RPMI8226 (cell line): ENCODE measurements at regions not wholly inside any gene's neighbourhood (a gene's known extent, or its start where the extent isn't known, plus 50 kb on each side); places are given as distances from the start of the nearest gene placed in this dataset.
"Not testable (repeated sequence)": the region's sequence is repeated elsewhere in the genome, so short reads cannot be mapped to it uniquely, and the experiment has no call there.

ENCODE experiments used
- DNase-seq: peaks from one replicate; pipeline ENCODE4 v3.0.0-alpha.2; 2015

DNA sequence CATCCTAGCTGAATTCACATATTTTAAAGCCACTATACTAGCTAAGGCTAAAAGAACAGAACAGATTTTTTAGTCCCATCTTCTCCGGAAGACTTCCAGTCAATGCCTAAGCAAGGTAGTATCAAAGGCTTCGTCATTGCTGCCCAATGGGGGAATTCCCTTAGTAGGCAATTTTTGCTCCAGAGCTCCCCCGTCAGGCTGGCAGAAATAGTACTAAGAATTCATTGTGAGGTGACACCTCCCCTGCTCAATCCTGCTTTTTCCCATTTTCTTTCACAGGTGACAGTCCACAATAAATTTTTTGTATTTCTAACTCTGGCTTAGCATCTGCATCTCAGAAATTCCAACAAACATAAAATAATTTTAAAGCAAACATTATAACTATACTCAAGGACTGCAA is 52.8 kb upstream of the SRSF6 start:
- peak; percentile 7 for DNase-seq

DNA sequence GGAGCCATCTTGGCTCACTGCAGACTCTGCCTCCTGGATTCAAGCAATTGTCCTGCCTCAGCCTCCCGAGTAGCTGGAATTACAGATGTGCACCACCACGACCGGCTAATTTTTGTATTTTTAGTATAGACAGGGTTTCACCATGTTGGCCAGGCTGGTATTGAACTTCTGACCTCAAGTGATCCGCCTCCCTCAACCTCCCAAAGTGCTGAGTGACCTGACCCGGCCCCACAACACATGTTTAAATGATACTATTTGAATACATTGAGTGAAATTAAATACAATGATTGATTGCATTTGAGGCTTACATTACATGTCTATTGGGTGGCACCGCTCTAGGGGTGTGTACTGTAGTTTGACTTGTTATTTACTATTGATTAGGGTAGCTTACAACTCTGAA is 56.8 kb upstream of the SRSF6 start:
- DNase-seq, result not testable (repeated sequence)

DNA sequence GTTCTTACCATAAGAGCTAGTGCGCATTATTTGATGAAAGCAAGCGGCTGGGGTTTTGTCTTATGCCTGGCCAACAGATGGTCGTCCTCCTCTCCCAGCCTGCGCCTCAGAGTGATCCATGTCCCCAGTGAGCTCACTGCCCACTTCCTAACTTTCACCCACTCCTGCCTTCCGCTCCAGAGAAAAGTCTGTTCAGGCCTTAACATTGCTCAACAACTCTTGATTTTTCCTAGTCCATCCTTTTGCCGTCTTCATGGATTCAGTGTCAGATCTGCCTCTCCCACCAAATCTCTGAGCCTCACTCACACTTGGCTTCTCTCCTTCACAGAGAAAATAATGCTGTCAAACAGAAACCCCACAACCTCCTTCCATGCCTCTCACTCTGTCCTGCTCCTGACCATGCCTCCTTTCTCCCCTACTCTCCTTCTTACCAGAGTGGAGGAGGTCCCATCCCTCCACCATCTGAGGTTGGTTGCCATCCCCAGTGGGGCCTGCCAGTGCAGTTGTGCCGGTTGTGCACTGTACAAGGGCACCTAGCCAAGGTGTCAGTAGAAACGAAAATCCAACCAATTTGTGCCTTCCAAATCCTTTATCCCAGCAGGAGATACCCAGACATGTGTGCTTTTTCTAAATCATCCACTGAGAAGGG is 58.9 kb upstream of the SRSF6 start:
- no peak for DNase-seq

DNA sequence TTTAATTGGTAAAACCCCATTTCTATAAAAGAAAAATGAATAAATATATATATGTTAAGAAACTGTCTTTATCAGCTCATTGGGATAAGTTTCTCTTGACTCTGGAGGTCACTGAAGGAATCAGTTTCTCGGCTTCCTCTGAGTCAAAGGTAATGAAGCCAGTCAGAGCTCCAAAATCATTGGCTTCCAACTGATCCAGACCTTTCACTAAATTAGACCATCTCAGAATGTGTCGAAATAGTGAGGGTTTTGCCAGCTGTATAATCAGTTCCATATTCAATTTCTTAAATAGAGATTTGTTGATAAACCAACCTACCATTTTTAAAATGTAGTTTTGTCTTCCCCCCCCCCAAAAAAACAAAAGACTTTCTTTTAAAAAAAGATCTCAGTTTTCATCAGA is 60.5 kb upstream of the SRSF6 start:
- no peak for DNase-seq

DNA sequence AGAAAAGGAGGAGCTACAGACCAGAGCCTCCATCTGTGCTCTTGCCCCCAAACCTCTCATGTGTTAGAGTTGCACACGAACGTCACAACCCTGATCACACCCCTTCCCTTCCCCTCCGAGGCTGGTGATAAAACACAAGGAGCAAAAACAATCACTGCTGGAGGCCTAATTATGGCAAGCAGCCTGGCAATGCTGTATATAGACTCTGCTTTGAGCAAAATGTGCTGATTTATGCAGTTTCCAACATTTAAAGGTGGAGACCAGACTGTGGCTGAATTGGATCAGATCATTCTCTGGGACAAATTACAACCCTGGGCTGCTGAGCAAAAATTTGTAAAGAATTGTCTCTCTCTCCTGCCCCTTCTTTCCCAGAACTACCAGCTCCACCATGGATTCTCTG is 64.6 kb upstream of the SRSF6 start:
- no peak for DNase-seq

DNA sequence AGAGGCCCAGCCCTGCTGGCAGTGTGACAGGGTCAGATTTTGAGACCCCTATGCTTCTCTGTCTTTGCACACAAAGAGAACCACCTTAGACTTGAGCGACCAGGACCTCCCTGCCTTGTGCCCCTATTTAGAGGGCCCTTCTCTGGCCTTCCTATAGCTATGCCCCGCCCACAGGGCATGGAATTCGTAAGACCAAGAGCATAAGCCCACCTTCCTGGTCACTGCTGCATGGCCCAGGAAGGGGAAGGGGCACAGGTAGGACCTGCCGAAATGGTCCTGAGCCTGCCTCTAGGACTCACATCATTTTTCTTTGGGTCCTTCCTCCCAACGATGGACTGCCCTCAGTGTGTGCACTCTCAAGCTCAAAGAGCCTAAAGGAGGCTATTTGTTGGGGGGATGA is 65.1 kb upstream of the SRSF6 start:
- no peak for DNase-seq

DNA sequence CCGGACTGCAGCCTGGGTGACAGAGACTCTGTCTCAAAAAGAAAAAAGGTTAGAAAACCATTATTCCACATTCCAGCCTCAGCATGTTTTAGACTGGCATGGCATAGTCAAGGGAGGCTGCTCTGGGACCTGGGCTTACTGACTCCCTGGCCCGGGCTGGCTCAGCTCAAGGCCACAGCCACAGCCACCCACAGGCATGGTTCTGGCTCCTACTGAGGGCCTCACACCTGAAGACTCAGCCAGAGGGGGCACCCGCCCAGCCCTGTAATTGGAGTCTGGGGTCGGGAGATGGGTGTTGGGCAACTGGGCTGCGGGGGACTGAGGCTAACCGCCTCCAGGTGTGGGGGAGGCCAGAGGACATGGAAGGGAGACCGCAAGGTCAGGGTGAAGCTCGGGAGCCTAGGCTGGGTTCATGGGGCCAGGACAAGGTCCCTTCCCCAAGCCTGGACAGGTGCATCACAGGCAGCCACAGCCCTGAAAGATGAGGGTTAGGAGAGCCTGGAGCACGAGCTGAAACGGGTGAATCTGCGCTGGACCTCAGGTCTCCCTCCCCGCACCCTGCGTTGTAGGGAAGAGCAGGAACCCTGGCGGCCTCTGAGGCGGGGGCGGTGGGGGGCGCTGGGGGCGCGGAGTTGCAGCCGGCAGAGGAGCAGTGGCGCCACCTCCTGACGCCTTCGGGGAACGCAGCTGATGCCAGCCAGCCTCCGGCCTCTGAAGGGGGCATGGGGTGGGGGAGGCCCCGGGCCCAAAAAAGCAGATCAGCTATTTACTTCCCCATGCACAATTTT is 67.7 kb upstream of the SRSF6 start:
- DNase-seq, result no peak

DNA sequence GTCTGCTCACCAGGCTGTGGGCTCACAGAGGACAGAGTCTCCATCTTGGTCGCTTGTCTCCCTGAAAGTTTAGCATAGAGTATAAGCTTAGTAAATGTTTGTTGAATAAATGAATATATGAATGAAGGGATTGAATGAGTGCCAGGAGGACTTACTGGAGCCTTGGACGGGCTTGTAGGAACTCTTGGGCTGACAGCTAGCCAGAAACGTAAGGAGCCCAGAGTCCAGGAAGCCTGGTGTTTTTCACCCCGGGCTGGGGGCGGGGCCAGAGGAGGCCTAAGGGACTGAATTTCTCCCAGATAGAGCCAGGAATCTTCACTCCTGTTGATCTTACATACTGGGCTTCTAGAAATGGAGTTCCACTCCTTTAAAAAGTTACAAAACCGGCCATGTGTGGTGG is 68.5 kb upstream of the SRSF6 start:
- DNase-seq, result no peak

DNA sequence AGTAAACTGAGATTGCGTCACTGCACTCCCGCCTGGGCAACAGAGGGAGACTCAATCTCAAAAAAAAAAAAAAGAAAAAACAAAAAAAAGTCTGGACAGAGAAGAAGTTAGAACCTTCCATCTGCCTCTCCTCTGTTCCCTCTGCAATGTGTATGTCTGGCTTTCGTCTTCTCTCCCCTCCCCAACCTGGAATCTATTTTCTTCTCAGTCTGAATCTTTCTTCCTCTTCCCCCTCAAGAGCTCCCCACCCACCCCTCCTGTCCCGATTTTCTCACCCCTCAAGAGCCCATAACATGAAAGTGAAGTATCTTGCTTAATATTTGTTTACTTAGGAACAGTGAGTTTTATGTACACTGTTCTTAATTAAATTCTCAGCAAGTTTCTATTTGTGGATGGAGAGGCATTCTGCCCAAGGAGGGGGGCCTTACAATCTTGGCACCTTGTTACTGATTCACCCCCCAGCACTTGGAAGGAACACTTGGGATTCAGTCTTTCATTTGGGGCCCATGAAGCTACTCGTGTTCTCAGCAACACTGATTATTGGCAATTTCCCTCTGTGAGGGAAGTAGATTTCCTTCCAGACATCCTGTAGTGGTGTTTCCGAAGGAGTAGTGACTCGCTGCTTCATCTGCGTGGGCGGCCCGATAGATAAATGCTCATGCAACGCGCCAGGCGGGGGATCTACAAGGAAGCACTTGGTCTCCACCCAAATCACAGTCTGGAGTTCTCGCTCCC is 69.3 kb upstream of the SRSF6 start:
- no peak for DNase-seq

DNA sequence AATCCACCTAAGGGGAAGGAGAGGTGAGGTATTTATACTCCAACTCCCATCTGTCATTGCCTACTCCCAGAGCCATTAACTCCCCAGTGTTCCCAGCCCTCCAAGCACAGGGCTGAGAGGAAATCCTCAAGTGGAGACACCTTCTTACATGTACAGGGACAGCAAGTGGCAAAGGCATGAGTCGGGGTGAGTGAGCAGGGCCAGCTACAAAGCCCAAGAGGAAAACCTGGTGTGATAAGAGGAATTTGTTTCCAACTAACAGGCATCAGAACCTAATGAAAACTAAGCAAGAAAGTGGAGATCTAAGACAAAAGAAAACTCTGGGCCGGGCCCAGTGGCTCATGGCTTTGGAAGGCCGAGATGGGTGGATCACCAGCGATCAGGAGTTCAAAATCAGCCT is 70.0 kb upstream of the SRSF6 start:
- no peak for DNase-seq

DNA sequence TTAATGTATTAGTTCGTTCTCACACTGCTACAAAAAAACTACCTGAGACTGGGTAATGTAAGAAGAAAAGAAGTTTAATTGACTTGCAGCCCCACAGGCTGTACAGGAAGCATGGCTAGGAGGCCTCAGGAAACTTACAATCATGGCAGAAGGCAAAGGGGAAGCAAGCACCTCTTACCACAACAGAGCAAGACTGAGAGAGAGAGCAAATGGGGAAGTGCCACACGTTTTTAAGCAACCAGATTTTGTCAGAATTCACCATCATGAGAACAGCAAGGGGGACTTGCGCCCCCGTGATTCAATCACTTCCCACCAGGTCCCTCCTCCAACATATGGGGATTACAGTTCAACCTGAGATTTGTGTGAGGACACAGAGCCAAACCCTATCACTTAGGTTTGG is 70.8 kb upstream of the SRSF6 start:
- DNase-seq, result no peak

DNA sequence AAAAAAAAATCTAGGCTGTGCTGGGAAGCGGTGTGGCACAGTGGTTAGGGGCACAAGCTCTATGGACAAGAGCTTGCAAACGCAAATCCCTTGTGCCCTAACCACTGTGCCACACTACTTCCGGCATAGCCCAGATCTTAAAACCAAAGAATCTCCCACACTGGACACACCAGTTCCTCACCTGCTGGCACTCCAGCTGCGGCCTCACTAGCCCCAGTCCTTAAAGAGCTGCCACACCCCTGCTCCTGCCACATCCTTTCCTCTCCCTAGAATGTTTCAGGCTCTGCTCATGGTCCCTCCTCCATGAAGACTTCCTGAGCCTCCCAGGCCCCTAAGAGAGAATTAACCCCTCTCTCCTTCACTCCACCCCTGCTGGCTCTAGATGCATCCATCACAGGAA is 71.8 kb upstream of the SRSF6 start:
- DNase-seq, result no peak

DNA sequence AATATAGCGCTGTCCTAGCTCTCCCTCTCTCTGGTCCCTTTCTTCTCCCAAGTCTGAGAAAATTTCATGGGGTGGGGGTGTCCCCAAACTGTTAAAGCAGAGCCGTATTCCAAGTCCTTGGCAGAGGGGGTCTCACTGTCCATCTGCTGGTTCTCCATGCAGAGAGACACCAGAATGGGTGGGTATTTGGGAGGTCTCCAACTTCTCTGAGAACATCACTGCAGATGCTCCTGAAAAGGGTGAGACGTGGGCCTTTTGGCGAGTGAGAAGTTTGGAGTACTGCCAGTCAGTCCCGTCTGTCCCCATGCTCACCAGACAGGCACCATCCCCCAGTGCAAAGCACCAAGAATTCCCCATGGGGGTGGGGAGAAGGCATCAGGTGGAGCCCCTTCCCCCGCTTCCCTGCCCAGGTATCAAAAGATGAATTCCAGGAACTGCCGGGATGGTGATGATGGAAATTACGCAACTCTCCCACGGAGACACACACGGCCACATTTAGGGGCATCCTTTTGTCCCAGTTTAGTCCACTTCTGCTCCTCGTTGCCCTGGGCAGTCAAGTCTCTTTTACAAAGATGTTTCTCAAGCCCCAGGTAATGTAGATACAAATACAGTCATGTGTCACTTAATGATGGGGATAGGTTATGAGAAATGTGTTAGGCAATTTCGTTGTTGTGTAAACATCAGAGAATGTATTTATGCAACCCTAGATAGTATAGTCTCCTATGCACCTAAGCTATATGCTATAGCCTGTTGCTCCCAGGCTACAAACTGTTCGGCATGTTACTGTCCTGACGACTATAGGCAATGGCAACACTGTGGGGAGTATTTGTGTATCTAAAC is 73.4 kb upstream of the SRSF6 start:
- no peak for DNase-seq

DNA sequence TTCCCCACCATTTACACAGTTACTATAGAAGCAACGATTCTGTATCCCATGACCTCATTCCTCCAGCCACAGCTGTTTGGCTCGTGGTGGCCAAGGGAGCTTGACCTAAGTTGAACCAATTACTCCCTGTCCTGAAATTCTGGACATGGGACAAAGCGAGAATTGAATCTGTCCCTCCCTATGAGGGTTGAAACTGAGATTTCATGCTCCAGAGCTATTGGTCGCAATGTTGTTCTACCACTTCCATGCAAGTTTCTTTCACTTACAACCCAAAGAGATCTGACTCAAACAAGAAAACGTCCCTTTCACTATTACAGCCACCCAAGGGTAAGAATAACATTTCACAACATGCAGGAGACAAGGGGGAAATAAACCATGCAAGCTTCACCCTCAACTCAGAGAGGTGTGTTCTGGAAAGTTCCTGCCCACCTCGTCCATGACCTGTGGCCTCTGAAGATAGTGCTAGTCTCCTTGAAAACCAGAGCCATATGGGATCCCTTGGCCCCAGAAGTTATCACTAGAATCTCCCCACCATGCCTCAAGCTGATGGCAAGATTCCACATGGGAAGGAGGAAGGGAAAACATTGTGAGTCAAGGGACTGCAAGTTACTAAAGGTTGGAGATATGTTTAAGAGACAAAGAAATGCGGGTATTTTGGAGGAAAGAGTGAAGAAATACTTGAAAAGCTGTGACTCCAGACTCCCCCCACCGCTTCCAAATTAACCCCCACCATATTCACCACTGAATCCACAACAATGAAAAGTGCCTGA is 74.5 kb upstream of the SRSF6 start:
- DNase-seq, result no peak

DNA sequence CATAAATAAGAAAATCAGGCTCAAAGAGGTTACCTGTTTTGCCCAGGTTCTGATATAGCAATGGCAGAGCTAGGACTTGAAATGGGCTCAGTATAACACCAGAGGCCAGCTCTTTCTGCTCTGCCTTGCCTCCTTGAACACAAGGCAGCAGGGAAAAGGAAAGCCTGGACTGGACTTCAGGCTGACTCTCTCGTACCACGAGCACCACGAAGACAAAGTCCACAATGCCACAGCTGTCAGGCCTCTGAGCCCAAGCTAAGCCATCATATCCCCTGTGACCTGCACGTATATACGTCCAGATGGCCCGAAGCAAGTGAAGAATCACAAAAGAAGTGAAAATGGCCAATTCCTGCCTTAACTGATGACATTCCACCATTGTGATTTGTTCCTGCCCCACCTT is 75.6 kb upstream of the SRSF6 start:
- DNase-seq, result not testable (repeated sequence)

DNA sequence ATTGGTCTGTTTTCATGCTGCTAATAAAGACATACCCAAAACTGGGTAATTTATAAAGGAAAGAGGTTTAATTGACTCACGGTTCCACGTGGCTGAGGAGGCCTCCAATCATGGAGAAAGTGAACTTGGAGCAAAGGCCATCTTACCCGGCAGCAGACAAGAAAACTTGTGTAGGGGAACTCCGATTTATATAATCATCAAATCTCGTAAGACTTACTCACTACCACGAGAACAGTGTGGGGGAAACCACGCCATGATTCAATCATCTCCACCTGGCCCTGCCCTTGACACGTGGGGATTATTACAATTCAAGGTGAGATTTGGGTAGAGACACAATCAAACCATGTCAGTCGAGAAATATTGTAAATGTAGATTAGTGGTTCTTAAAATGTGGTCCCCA is 76.2 kb upstream of the SRSF6 start:
- not testable (repeated sequence) for DNase-seq

DNA sequence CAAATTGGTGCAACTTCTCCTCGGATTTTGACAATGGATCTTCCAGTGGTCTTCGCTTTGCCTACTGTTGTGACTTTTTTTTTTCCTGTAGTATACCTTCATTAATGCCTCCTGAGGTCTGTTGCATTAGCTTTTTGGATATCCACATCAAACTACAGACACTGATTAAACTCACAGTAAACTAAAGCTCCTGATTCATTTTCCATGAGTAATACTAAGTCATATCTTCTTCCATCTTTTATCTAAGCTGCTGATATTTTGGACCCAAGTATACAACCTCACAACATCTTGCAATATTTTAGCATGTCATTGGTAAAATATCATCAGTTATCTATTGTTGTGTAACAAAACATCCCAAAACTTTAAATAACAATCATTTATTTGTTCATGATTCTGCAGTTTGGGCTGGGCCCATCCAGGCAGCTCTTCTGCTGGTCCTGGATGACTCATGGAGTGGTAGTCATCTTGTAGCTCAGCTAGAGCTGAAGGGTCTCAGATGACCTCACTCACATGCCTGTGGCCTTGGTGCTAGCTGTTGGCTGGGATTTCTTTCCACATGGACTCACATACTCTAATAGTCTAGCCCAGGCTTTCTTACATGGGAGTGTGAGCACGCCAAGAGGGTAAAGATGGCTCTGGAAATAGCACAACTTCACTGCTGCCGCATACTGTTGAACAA is 78.3 kb upstream of the SRSF6 start:
- DNase-seq, result no peak

DNA sequence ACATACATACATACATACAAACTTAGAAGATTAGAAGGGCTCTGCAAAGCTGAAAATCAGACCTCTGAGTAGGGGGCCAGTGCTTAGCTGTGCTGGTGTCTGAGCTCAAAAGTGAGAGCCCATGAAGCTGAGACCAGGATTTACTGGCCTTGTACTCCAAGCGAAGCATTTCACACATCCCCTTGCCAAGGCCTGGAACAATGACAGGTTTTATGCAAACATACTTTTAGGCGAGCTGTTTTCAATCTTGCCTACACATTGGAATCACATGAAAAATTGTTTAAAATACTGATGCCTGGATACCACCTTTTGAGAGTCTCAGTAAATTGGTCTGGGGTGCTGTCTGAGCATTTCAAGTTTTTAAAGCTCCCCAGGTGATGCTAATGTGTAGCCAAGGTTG is 80.9 kb upstream of the SRSF6 start:
- DNase-seq, result no peak

DNA sequence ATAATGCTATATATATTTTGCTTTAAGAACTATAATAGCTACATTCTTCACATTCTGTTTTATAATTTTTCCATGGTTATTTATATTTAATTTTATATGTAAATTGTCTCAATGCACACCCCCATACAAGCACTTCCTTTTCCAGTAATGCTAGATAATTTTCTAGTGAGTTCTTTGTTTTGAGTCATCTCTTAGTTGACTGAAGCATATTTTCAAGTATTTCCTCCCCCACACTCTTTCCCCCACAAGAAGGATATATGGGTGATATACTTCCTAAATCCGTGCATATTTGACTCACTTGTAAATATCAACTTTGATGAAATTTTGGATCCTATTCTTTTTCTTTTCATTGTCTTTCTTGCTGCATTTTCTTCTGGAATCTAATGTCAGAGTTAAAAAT is 82.1 kb upstream of the SRSF6 start:
- no peak for DNase-seq

DNA sequence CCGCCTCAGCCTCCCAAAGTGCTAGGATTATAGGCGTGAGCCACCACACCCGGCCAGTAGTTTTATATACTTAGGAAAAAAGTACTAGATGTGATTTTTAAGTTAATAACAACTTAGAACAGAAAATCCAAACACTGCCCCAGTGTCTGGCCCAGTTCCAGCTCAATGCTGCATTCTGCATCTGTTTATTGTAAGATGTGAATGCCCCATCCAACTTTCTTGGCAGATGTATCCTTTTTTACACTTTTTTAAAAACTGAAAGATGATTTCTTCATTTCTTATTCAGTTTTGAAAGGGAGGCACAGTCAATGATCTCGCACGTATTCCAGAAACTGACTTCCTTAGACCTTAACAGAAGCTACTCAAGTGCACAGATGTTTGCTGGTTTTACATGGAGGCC is 85.6 kb upstream of the SRSF6 start:
- no peak for DNase-seq

DNA sequence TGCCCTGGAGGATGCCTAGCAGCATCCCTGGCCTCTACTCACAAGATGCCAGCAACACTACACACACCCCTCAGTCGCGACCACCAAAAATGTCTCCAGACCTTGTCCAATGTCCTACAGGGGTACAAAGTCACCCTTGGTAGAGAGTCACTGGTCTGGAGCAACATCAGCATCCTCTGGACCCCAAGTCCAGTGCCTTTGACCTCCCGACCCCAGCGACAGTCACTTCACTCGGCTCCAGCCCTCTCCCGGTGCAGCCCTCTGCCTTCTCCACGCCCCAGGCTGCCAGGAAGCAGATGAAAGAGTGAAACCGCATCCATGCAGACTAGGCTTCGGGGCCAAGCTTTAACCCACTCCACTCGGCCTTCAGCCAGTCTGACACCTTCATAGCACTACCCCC is 92.0 kb upstream of the SRSF6 start:
- no peak for DNase-seq

DNA sequence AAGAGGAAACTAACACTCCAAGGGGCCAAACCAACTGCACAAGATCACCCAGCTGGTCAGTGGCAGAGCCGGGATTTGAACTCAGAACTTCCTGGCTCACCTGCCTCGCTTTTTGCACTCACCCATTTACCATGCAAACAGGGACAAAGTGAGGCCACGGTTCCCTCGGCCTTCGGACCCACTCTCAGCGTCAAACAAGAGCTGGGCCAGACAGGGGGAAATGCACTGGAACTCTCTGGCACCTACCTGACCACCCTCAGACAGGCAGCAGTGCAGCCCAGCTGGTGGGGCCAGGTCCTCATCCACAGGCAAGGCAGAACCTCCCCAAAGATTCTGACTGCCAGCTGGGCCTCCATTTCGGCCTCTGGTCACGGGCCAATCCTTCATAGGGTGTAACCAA is 93.7 kb upstream of the SRSF6 start:
- DNase-seq, result no peak
